ENCODE measurements at regions not wholly inside any gene's neighbourhood (a gene's known extent, or its start where the extent isn't known, plus 50 kb on each side); places are given as distances from the start of the nearest gene placed in this dataset.
A peak's percentile ranks its signal among the peaks of the same experiment; 100 is the strongest.

DNA sequence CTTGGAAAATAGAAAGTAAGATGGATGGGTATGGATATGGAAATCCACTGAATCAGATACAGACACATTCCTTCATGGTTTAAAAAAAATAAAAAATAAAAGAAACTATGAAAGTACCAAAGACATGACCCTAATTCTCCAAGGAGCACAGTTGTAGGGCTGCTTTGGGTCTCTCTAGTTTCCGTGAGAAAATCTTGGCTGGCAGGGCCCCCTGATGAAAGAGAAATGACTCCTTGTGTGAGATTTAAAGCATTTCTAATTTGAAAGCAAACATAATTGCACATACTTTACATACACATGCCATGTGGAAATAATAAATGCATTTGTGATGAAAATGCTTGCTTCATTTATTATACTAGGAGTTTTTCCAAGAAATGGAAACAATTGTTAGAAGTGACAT is 593.9 kb upstream of the BTBD3 start:
- TF ChIP-seq, protein P1, sequence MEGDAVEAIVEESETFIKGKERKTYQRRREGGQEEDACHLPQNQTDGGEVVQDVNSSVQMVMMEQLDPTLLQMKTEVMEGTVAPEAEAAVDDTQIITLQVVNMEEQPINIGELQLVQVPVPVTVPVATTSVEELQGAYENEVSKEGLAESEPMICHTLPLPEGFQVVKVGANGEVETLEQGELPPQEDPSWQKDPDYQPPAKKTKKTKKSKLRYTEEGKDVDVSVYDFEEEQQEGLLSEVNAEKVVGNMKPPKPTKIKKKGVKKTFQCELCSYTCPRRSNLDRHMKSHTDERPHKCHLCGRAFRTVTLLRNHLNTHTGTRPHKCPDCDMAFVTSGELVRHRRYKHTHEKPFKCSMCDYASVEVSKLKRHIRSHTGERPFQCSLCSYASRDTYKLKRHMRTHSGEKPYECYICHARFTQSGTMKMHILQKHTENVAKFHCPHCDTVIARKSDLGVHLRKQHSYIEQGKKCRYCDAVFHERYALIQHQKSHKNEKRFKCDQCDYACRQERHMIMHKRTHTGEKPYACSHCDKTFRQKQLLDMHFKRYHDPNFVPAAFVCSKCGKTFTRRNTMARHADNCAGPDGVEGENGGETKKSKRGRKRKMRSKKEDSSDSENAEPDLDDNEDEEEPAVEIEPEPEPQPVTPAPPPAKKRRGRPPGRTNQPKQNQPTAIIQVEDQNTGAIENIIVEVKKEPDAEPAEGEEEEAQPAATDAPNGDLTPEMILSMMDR (IDR thresholded peaks at IDR 0.05; ENCODE audit: insufficient read depth, low read depth, low read length, missing control alignments) = no peak
- H3K4me3 ChIP-seq (ENCODE audit: low read length) = no peak overlapping the region
- DNase-seq (ENCODE audit: low read depth) = no peak

DNA sequence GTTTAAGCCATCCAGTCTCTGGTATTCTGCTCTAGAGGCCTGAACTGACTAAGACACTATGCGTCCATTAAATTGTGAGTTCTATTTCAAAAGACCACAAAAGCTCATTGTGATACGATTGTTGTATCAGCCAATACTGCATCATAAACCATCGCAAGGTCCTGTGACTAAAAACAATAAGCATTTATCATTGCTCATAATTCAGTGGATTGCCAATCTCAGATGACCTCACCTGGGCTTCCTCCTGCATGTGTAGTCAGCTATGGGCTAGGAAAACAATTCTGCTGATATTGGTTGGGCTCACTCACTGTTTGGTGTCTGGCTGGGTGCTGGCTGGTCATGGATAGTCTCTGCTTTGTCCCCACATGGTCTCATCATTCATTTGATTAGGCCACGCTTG is 592.7 kb upstream of the BTBD3 start:
- TF ChIP-seq, protein P1 (IDR thresholded peaks at IDR 0.05; ENCODE audit: insufficient read depth, low read depth, low read length, missing control alignments) = no peak
- peak; percentile 77 for DNase-seq (ENCODE audit: low read depth)
- H3K4me3 ChIP-seq (ENCODE audit: low read length) = no peak overlapping the region

DNA sequence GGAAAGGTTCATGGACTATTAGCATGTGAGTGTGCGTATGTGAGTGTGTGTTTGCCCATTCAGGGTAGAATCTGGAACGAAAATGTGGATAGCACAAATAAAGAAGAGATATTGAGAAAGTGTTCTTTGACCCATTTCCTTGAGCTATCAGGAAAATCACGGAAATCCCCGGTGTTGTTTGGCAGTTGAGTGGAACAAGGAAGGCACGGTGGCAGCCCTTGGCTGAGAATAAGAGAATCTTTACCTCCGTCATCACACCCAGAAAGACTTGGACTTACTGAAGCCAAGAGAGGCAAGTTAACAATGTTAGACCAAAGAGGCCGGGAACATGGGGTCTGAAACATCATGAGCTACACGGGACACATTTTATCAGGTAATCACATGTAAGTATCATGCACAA is 588.9 kb upstream of the BTBD3 start:
- peak; percentile 7 for DNase-seq (ENCODE audit: low read depth)
- H3K4me3 ChIP-seq (ENCODE audit: low read length) = no peak overlapping the region
- TF ChIP-seq, protein P1 (IDR thresholded peaks at IDR 0.05; ENCODE audit: insufficient read depth, low read depth, low read length, missing control alignments) = no peak

DNA sequence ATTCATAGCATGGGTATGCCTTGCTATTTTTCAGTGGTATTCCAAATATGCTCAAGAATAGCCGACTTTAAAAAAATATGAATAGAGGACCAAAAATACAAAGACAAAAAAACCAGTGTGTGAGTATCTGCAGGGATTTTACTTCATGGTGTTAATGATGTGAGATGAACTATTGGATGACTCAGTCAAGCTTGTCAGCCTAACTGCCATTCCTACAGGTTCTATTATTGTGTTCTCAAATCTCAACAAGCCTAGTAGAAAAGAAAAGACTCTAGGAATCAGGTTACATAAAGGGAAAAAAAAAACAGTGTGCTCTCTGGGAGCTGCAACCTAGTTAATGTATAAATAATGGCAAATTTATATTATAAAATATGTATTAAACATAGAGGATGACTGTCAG is 588.4 kb upstream of the BTBD3 start:
- TF ChIP-seq, protein P1 (IDR thresholded peaks at IDR 0.05; ENCODE audit: insufficient read depth, low read depth, low read length, missing control alignments) = no peak
- peak; percentile 60 for DNase-seq (ENCODE audit: low read depth)
- H3K4me3 ChIP-seq (ENCODE audit: low read length) = no peak overlapping the region

DNA sequence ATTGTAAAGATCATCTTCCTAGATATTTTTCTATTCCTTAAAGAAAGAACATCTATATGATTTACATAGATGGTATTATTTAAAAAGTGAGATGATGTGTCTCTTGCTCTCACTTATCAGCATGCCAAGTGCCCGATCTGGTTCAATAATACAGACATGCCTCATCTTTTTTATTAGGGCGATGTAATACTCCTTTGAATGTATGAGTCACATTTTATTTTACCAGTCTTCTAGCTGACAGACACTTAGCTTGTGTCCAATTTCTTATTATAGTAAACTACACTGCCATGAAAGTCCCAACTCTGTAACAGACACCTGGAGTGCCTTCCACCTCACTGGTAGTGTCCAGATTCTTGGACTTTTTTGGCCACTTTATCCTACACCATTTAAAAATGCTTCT is 586.6 kb upstream of the BTBD3 start:
- H3K4me3 ChIP-seq (ENCODE audit: low read length) = no peak overlapping the region
- DNase-seq (ENCODE audit: low read depth) = peak; percentile 55
- TF ChIP-seq, protein P1 (IDR thresholded peaks at IDR 0.05; ENCODE audit: insufficient read depth, low read depth, low read length, missing control alignments) = no peak

DNA sequence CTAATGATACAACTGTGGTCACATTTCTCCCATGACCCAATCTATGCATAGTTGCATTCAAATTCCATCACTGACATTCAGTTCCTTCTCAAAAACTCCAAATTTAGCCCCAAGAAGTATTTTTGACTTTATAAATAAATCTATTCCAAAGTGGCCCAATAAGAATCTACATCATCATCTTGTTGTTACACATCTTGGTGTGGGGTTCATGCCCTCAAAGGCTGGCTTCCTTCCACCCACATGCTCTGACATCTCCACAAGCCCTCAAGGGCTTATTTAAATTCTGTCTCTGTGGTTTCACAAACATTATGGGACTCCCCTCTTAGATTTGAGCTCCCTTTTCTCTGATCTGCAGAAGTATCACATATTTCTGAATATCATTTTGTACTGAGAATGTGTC is 585.3 kb upstream of the BTBD3 start:
- DNase-seq (ENCODE audit: low read depth) = no peak
- H3K4me3 ChIP-seq (ENCODE audit: low read length) = no peak overlapping the region
- TF ChIP-seq, protein P1 (IDR thresholded peaks at IDR 0.05; ENCODE audit: insufficient read depth, low read depth, low read length, missing control alignments) = no peak

DNA sequence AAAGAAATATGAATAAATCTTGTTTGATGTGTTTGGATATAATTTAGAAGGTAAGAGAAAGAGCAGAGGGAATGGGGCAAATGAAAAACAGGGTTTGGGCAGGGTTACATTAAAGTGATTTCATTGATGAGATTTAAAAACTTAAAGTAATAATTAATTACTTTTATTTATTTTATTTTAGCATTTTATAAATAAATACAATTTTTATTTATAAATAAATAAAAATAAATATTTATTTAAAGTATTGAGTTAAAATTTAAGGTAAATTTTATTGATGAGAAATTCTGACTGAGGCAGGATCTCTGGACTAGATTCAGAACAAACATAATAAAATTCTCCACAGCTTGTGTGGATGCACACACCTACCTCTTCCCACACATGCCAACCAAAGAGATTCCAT is 584.1 kb upstream of the BTBD3 start:
- no peak for DNase-seq (ENCODE audit: low read depth)
- H3K4me3 ChIP-seq (ENCODE audit: low read length) = no peak overlapping the region
- TF ChIP-seq, protein P1 (IDR thresholded peaks at IDR 0.05; ENCODE audit: insufficient read depth, low read depth, low read length, missing control alignments) = no peak

All from epithelial cell of esophagus (primary cell).